ENCODE measurements at regions not wholly inside any gene's neighbourhood (a gene's known extent, or its start where the extent isn't known, plus 50 kb on each side); places are given as distances from the start of the nearest gene placed in this dataset.

GRCh38 chr2:8277921-8278571, 403.8 kb upstream of the ID2 start:
- Histone ChIP-seq H3K9me3 (no peaks in the 10 kb centered on the region), H3K4me1 (no peaks in the 10 kb centered on the region), H3K4me3 (replicated peaks in 1 of 3) (no peak overlapping the region), H3K36me3 (no peaks in the 10 kb centered on the region), H3K27me3 (no peaks in the 10 kb centered on the region), H3K27ac (no peak overlapping the region)
- no peak for TF ChIP-seq POLR2A (IDR thresholded peaks at IDR 0.05)
- TF ChIP-seq, protein P1, sequence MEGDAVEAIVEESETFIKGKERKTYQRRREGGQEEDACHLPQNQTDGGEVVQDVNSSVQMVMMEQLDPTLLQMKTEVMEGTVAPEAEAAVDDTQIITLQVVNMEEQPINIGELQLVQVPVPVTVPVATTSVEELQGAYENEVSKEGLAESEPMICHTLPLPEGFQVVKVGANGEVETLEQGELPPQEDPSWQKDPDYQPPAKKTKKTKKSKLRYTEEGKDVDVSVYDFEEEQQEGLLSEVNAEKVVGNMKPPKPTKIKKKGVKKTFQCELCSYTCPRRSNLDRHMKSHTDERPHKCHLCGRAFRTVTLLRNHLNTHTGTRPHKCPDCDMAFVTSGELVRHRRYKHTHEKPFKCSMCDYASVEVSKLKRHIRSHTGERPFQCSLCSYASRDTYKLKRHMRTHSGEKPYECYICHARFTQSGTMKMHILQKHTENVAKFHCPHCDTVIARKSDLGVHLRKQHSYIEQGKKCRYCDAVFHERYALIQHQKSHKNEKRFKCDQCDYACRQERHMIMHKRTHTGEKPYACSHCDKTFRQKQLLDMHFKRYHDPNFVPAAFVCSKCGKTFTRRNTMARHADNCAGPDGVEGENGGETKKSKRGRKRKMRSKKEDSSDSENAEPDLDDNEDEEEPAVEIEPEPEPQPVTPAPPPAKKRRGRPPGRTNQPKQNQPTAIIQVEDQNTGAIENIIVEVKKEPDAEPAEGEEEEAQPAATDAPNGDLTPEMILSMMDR (IDR thresholded peaks at IDR 0.05) = no peak
- no peak for DNase-seq
- intact Hi-C loops (cut with DNase I) = no loop called here
- 60 to 63% methylated on average over 10 of the region's 10 CpGs for WGBS, 2 donors

DNA sequence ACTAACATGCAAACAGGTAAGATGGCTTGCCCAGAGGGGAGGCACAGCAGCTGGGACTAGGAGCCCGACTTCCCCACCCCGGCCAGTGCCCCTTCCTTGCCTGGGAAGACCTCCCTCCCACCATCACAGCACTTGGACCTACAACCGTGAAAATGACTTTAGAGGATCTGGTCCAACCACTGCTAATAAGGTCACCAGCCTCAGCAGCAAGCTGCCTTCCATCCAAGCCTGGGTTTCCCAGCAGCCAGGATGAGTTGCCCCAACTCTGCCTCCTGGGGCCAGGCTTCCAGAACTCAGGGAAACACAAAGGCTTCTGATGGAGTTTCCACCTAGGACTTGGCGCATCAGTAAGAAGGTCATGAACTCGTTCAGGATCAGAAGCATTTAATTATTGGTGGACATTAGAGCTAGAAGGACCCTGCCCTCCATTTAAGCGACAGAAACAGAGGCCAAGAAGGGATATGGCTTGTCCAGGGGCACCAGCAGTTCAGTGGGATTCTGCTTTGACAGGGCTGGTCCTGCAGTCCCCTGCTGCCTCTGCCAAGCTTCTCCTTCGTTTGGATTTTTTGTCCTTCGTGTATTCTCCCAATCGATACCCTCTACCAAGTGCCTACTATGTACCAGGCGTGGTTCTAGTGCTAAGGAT, 403.0 kb upstream of the ID2 start:
- TF ChIP-seq POLR2A (IDR thresholded peaks at IDR 0.05) = no peak
- TF ChIP-seq, protein P1 (IDR thresholded peaks at IDR 0.05) = no peak
- Histone ChIP-seq H3K27me3 (no peaks in the 10 kb centered on the region), H3K4me1 (no peaks in the 10 kb centered on the region), H3K27ac (no peak overlapping the region), H3K9me3 (no peaks in the 10 kb centered on the region), H3K4me3 (replicated peaks in 1 of 3) (no peak overlapping the region), H3K36me3 (no peaks in the 10 kb centered on the region)
- DNase-seq = no peak
- WGBS, 2 donors = 91 to 93% methylated on average over 10 of the region's 10 CpGs
- intact Hi-C loops (cut with DNase I) = no loop called here

DNA sequence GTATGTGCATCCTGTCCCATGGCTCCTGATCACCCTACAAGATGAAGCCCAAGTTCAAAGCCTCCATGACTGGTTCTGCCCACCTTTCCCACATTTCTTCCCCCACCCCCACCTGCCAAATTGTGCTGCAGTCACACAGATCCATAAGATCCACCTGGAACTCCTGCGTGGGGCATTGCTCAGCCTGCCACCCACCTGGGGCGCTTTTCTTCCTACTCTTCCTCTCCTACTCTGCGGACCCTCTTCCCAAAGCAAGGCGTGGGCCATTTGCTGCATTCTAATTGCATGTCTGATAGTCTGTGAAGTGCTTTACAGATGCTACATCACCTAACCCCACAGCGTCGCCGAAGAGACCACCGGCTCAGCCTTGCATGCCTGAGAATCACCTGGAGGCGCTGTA, 402.4 kb upstream of the ID2 start:
- WGBS, 2 donors = 97 to 98% methylated on average over 9 of the region's 9 CpGs
- DNase-seq = no peak
- H3K36me3 ChIP-seq = no peaks in the 10 kb centered on the region
- no peaks in the 10 kb centered on the region for H3K4me1 ChIP-seq
- H3K4me3 ChIP-seq (replicated peaks in 1 of 3) = no peak overlapping the region
- TF ChIP-seq, protein P1 (IDR thresholded peaks at IDR 0.05) = no peak
- TF ChIP-seq POLR2A (IDR thresholded peaks at IDR 0.05) = no peak
- no peaks in the 10 kb centered on the region for H3K27me3 ChIP-seq
- intact Hi-C loops (cut with DNase I) = no loop called here
- H3K27ac ChIP-seq = no peak overlapping the region
- no peaks in the 10 kb centered on the region for H3K9me3 ChIP-seq

DNA sequence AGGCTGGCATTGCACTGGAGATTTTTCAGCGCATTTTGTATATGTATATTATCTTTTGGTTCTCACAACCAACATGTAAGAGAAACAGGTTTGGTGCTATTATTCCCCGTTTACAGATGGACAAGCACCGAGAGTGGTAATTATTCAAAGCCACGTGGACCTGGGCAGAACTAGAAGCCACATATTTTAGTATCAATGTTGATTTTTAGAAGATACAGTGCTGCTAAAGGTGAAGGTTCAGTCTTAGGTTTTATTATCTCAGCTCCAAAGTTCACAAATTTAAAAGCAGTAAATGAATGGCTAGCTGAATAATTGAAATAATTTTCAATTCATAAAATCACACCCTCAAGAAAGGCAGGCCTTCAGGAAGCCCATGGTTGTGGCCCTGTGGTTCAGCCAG, 400.6 kb upstream of the ID2 start:
- no peak overlapping the region for H3K27ac ChIP-seq
- H3K4me3 ChIP-seq (replicated peaks in 1 of 3) = no peak overlapping the region
- no peaks in the 10 kb centered on the region for H3K9me3 ChIP-seq
- intact Hi-C loops (cut with DNase I) = no loop called here
- DNase-seq = no peak
- H3K36me3 ChIP-seq = no peaks in the 10 kb centered on the region
- 92 to 96% methylated on average over 4 of the region's 4 CpGs for WGBS, 2 donors
- TF ChIP-seq, protein P1 (IDR thresholded peaks at IDR 0.05) = no peak
- TF ChIP-seq POLR2A (IDR thresholded peaks at IDR 0.05) = no peak
- H3K4me1 ChIP-seq = no peaks in the 10 kb centered on the region
- no peaks in the 10 kb centered on the region for H3K27me3 ChIP-seq
